Stimulated activated effector memory CD8-positive, alpha-beta T cell treated with anti-CD3 and anti-CD28 coated beads, Interleukin-12 subunit alpha, Interleukin-12 subunit beta, amount 100 ng/mL, for 72 hours (primary cell): ENCODE measurements at regions not wholly inside any gene's neighbourhood (a gene's known extent, or its start where the extent isn't known, plus 50 kb on each side); places are given as distances from the start of the nearest gene placed in this dataset.
A peak's percentile ranks its signal among the peaks of the same experiment; 100 is the strongest.

Experiments used
- ATAC-seq: fragments of 150-1000 bp; cut with Tn5 transposase; 2 replicates; pipeline ENCODE4 v1.10.0; 2021
- DNase-seq, 2 donors: peaks; one replicate each; pipeline ENCODE4 v3.0.0; 2021 to 2022; ENCODE audit warnings: low spot score in 2 of 2
- H3K27ac Mint-ChIP-seq: one replicate; pipeline ENCODE4 v1.8.0; 2022; ENCODE audit warnings: mild to moderate bottlenecking, mixed read lengths
- H3K36me3 Mint-ChIP-seq: one replicate; pipeline ENCODE4 v1.8.0; 2022; ENCODE audit warnings: mild to moderate bottlenecking, mixed read lengths
- H3K4me1 Mint-ChIP-seq: one replicate; pipeline ENCODE4 v1.8.0; 2022; ENCODE audit warnings: mixed read lengths
- H3K4me3 Mint-ChIP-seq: one replicate; pipeline ENCODE4 v1.8.0; 2022; ENCODE audit warnings: mild to moderate bottlenecking, mixed read lengths
- H3K9me3 Mint-ChIP-seq: one replicate; pipeline ENCODE4 v1.8.0; 2022; ENCODE audit warnings: mixed read lengths

DNA sequence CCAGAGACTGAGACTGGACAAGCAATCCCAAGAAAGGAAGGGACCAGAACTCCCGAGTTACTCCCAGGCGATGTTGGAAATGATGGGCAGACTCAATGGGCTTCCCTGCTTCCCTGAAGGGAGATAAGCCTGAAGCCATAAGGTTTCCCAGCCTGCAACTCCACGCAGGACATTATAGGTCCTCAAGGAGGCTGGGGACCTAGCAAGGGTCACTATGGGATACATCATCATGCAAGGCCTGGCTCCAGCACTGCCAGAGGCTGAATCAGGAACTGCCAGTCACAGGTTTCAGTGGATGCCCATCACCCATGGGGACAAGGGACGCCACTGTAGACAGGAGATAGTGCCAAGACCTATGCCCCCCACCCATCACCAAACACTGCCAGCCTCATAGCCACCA is 338.7 kb downstream of the IRS2 start:
- no peak overlapping the region for H3K27ac Mint-ChIP-seq
- H3K4me3 Mint-ChIP-seq = no peak overlapping the region
- peaks cover 7% of the 10 kb centered on the region for H3K9me3 Mint-ChIP-seq
- H3K4me1 Mint-ChIP-seq = no peaks in the 10 kb centered on the region
- no peaks in the 10 kb centered on the region for H3K36me3 Mint-ChIP-seq
- ATAC-seq (peak; percentile 45), DNase-seq (no peak)

DNA sequence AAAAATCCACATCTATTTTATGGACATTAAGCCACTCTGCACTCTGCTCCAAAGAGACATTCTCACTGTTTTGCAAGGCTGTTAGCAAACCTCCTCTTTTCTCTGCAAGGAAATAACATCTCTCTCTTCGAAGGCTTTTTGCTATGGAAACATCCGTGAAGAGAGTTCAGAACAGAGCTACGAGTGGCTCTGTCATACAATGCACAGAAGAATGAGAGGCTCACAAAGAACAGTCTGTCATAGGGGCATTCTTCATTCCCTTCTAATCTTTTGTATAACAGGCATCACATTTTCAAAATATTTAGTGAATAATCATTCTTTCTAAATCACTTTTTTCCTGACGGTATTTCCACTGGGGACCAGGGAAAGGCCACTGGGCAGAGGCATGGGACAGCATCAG is 346.1 kb downstream of the IRS2 start:
- Mint-ChIP-seq H3K27ac (no peak overlapping the region), H3K4me1 (no peaks in the 10 kb centered on the region), H3K9me3 (peaks cover 7% of the 10 kb centered on the region), H3K36me3 (no peaks in the 10 kb centered on the region), H3K4me3 (no peak overlapping the region)
- ATAC-seq = no peak
- DNase-seq = no peak

DNA sequence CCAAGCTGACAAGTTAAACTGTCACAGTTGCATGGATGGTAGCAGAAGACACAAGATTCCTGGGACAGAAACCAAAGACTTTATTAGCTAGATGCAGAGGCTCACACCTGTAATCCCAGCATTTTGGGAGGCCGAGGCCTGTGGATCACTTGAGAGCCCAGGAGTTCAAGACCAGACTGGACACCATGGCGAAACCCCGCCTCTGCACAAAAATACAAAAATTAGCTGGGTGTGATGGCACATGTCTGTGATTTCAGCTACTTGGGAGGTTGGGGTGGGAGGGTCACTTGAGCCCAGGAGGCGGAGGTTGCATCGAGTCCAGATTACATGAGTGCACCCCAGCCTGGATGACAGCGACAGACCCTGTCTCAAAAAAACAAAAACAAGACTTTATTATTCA is 346.6 kb downstream of the IRS2 start:
- Mint-ChIP-seq H3K4me1 (no peaks in the 10 kb centered on the region), H3K4me3 (no peak overlapping the region), H3K36me3 (no peaks in the 10 kb centered on the region), H3K27ac (no peak overlapping the region), H3K9me3 (peaks cover 7% of the 10 kb centered on the region)
- DNase-seq (no peak), ATAC-seq (no peak)

DNA sequence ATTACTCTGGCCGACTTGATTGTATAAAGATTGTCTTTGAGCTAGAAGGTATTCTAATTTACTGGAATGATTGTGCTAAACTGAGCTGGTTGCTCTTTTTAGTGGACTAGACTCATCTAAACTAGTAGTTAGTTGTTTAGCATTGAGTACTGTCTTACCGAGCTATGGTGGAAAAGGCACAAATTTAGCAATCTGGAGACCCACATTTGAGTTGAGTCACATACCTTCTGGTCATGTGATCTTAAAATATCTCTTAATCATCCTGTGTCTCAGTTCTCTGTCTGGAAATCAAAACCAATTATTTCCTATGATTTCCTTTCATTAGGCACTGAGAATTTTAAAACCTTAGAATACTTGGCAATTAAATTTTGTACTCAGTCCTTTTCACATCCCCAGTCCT is 349.5 kb downstream of the IRS2 start:
- no peaks in the 10 kb centered on the region for H3K4me1 Mint-ChIP-seq
- ATAC-seq = no peak
- H3K27ac Mint-ChIP-seq = no peak overlapping the region
- H3K36me3 Mint-ChIP-seq = no peaks in the 10 kb centered on the region
- H3K4me3 Mint-ChIP-seq = no peak overlapping the region
- DNase-seq = no peak
- H3K9me3 Mint-ChIP-seq = peaks cover 9% of the 10 kb centered on the region

DNA sequence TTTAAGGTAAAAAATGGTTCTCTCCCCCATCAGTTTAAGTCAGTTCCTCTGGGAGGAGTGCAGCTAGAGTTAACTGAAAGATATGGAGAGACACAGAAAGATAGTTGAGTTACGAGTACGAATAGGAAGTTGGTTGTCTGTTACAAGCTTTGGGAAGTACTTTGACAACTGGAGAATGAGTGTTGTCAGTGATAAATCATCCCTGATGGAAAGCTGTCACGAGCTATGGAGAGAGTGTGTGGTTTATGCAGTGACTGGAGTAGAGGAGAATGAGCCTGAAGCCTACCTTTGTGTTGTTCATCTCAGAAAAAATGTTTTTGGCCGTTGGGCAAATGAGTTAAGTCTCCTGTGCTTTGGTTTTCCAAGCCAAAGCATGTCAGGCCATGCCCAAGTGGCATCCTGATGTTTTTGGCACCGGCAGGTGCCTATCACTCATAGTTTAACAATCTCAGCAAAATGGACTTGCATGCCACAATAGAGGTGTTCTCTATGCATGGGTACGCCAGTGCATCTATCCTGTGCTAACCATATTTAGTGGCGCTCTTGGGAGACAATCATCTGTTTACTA is 350.2 kb downstream of the IRS2 start:
- peaks cover 9% of the 10 kb centered on the region for H3K9me3 Mint-ChIP-seq
- no peak overlapping the region for H3K27ac Mint-ChIP-seq
- DNase-seq (no peak), ATAC-seq (no peak)
- no peaks in the 10 kb centered on the region for H3K4me1 Mint-ChIP-seq
- H3K4me3 Mint-ChIP-seq = no peak overlapping the region
- no peaks in the 10 kb centered on the region for H3K36me3 Mint-ChIP-seq

DNA sequence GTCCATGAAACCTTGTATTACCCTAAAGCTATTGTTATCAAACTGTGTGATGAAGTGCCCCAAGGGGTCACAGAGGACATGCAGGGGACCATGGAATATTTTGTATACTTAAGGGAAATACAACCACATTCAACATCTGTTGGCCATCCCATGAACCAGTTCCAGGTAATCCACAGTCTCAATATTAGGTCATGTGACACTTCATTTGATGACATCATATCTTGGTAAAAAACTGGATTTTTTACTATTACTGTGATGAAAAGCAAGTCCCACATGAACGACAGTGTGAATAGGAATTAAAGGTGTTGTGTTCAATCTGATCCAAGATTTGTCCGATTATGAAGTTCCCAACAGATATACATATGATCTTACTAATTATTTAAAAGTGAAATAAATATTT is 355.2 kb downstream of the IRS2 start:
- DNase-seq (no peak), ATAC-seq (no peak)
- H3K27ac Mint-ChIP-seq = no peak overlapping the region
- no peaks in the 10 kb centered on the region for H3K4me1 Mint-ChIP-seq
- H3K36me3 Mint-ChIP-seq = no peaks in the 10 kb centered on the region
- H3K9me3 Mint-ChIP-seq = peaks cover 15% of the 10 kb centered on the region
- no peak overlapping the region for H3K4me3 Mint-ChIP-seq

DNA sequence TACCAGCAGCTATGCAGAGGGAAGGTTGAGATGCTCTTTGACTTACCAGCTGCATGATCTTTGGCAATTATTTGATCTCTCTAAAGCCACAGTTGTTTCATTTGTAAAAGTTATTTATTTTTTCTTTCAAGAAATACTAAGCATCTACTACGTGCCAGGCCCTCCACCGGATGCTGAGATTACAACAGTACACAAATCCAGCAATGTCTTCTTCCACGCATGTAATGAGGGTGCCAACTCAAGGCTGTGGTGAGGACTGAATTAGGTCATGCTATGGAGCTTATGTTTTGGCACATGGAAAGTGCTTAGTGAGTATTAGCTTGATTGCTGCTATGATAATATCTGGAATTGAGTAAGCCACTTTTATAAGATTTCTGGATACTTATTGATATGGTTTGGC is 358.2 kb downstream of the IRS2 start:
- Mint-ChIP-seq H3K9me3 (peaks cover 7% of the 10 kb centered on the region), H3K4me3 (no peak overlapping the region), H3K36me3 (no peaks in the 10 kb centered on the region), H3K4me1 (no peaks in the 10 kb centered on the region), H3K27ac (no peak overlapping the region)
- DNase-seq (no peak), ATAC-seq (no peak)

DNA sequence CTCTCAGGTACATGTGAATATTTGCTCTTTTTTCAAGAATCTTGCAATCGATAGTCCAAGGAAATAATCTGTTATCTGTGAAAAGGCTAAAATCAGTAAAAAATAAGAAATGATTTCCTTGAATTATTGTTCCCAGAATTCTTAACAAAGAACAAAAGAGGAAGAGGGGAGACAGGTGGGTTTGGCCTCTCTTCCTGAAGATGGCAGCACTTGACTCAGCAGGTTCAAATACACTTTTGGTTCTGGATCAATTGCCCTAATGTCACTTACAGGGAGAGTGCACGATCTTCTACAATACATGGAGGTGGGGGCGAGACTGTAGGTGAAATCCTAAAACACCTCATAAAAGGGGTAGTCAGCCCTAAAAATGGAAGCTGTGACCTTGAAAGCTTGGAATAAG is 358.7 kb downstream of the IRS2 start:
- H3K27ac Mint-ChIP-seq = no peak overlapping the region
- no peak for ATAC-seq
- no peak overlapping the region for H3K4me3 Mint-ChIP-seq
- no peaks in the 10 kb centered on the region for H3K4me1 Mint-ChIP-seq
- peaks cover 6% of the 10 kb centered on the region for H3K9me3 Mint-ChIP-seq
- DNase-seq = no peak
- H3K36me3 Mint-ChIP-seq = no peaks in the 10 kb centered on the region

DNA sequence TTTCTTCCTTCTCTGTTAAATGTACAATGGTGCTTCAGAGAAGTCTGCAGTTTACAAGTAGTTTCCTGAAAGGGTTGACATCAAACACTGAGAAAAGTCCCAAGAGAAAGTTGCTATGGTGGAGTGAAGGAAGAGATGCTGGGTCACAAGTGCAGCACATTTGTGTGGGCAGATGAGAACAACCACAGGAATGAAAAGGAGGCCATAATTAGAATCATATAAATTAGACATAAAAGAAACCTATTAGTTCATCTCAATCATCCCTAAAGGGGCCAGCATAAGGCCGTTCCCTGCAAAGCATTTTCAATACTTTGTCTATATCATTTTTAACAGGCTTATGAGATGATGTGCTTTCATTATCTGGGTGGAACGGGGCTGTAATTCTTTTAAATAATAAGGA is 359.2 kb downstream of the IRS2 start:
- no peak for ATAC-seq
- Mint-ChIP-seq H3K27ac (no peak overlapping the region), H3K4me3 (no peak overlapping the region)

DNA sequence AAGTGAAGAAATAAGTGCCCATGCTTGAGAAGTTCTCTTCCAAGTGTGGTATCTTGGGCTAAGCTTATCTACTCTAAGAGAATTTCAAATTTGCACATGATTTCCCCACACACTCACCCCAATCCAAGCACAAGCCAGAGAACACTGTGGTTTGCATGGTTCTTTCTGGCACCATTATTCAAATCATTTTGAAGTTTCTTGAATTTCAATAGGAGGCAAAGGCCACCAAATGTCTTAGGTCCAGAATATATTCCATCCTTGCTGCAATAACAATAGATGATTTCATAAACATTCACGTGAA is 359.7 kb downstream of the IRS2 start:
- Mint-ChIP-seq H3K9me3 (peaks cover 8% of the 10 kb centered on the region), H3K36me3 (no peaks in the 10 kb centered on the region), H3K4me1 (no peaks in the 10 kb centered on the region), H3K4me3 (no peak overlapping the region), H3K27ac (no peak overlapping the region)
- DNase-seq = no peak
- ATAC-seq = no peak

More for the DNA sequence above, 359.2 kb downstream of the IRS2 start:
- Mint-ChIP-seq H3K9me3 (peaks cover 8% of the 10 kb centered on the region), H3K36me3 (no peaks in the 10 kb centered on the region), H3K4me1 (no peaks in the 10 kb centered on the region)
- DNase-seq = no peak

DNA sequence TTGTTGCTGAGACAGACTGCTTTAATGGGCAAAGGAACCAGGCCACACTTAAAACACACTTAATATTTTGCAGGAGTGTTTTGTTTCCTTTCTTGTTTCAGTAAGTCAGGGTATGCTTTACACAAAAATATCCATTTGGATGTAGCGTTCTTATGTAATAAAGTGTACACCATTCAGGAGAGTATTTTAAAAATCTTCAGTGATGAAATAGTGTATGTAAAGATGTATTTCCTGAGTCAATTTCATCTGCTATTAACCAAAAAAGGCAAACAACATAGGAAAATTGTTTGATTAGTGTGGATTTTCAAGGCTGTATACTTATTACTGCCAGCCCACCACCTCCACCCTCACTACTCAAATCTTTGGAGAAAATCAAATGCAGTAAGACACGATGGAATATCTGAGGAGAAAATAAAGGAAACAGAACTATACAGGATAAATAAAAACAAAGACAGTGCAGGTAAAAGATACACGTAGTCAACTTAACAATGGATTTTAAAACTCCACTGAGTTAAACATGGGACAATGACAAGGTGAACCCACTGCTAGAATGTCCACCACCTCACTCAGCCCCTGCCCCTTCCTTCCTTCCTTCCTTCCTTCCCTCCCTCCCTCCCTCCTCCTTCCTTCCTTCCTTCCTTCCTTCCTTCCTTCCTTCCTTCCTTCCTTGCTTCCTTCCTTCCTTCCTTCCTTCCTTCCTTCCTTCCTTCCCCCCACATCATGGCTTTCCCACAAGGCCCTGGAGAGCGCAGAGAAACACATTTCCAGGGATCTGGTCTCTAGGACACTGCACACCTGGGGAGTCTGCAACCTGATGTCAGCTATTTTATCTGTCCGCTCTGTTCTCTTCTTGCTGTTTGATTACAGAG is 360.3 kb downstream of the IRS2 start:
- H3K4me3 Mint-ChIP-seq = no peak overlapping the region
- peaks cover 8% of the 10 kb centered on the region for H3K9me3 Mint-ChIP-seq
- H3K27ac Mint-ChIP-seq = no peak overlapping the region
- no peaks in the 10 kb centered on the region for H3K36me3 Mint-ChIP-seq
- DNase-seq = no peak
- no peak for ATAC-seq
- no peaks in the 10 kb centered on the region for H3K4me1 Mint-ChIP-seq

DNA sequence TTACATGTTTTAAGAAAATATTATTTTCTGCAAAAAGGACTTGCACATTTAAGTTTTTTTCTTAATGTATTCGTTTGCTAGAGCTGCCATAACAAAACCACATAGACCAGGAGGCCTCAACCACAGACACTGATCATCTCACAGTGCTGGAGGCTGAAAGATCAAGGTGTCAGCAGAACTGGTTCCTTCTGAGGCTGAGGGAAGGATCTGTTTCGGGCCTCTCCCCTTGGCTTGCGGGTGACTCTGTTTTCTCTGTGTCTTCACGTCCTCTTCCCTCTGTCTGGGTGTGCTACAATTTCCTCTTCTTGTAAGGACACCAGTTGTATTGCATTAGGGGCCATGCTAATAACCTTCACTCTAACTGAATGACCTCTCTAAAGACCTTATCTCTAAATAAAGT is 364.2 kb downstream of the IRS2 start:
- Mint-ChIP-seq H3K9me3 (peaks cover 6% of the 10 kb centered on the region), H3K27ac (no peak overlapping the region), H3K36me3 (no peaks in the 10 kb centered on the region), H3K4me3 (no peak overlapping the region), H3K4me1 (no peaks in the 10 kb centered on the region)
- ATAC-seq (no peak), DNase-seq (no peak)

DNA sequence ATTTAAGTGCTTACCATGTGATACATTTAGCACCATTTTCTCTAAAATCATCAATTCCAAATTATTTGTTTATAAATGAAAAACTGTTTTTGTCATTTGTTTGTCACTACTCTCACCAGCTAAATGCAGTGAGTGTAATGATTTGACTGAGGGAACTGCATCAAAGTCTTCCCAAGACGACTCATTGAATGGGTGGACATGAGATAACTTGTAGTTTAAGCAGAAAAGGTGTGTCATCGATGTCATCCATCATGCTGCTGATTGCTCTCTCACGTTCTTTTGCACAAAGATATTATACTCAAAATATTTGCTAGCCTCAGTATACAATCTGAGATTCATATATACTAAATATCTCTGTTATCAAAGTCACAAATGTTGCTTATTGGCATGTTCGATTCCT is 366.5 kb downstream of the IRS2 start:
- ATAC-seq (no peak), DNase-seq (no peak)
- Mint-ChIP-seq H3K4me1 (no peaks in the 10 kb centered on the region), H3K27ac (no peak overlapping the region), H3K36me3 (no peaks in the 10 kb centered on the region), H3K4me3 (no peak overlapping the region), H3K9me3 (peaks cover 8% of the 10 kb centered on the region)

DNA sequence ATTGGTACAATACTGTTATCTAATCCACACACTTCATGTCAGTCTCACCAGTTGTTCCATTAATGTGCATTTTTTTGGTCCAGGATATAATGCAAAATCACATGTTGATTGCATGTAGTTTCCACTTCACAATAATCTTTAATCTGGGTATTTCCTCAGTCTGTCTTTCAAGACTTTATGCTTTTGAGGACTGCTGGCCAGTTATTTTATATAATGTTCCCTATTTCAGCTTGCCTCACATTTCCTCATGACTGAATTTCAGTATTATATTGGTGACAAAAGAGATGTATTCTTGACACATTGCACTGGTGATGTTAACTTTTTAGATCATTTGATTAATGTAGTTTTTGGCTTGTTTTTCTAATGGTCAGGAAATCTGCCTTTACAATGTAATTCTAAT is 368.3 kb downstream of the IRS2 start:
- DNase-seq (no peak), ATAC-seq (no peak)
- peaks cover 8% of the 10 kb centered on the region for H3K9me3 Mint-ChIP-seq
- no peaks in the 10 kb centered on the region for H3K36me3 Mint-ChIP-seq
- H3K4me3 Mint-ChIP-seq = no peak overlapping the region
- no peaks in the 10 kb centered on the region for H3K4me1 Mint-ChIP-seq
- no peak overlapping the region for H3K27ac Mint-ChIP-seq

DNA sequence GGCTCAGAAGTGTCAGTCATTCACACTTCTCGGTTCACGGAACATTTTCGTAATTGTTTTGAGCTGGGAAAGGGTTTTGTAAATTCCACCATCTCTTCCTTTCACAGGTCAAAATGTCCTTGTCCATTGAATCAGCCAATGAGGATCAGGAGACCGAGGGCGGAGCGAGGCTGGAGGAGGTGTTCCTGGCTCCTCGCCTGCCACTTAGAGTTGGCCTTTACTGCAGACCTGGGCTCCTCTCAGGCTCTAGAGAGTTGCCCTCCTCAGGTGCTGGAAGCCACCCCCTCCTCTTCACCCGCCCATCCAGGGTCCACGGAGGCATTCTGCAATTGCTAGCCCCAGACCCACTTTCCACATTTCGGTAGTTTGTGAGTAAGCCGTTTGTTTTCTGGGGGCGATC is 370.4 kb downstream of the IRS2 start:
- Mint-ChIP-seq H3K9me3 (peaks cover 5% of the 10 kb centered on the region), H3K27ac (no peak overlapping the region), H3K4me3 (no peak overlapping the region), H3K36me3 (no peaks in the 10 kb centered on the region), H3K4me1 (no peaks in the 10 kb centered on the region)
- ATAC-seq (no peak), DNase-seq (no peak)

DNA sequence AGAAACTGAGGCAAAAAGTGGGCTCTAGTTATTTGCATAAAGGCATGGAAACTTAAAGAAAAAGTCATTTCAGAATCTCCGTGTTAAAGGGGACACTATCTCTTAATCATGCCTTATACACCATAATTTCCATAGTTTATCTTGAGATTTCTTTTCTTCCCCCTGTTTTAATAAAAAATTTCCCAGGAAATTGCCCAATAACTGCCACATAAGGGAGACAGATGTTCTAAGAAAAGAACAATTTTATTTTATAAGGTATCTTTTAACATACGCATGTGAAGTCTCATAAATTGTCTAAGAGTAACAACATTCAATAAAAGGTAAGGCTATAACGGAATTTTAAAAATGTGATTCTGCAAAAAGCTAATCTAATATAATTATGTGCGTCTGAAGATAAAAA is 371.3 kb downstream of the IRS2 start:
- no peak overlapping the region for H3K27ac Mint-ChIP-seq
- no peak overlapping the region for H3K4me3 Mint-ChIP-seq
- peaks cover 5% of the 10 kb centered on the region for H3K9me3 Mint-ChIP-seq
- ATAC-seq (no peak), DNase-seq (no peak)
- no peaks in the 10 kb centered on the region for H3K36me3 Mint-ChIP-seq
- no peaks in the 10 kb centered on the region for H3K4me1 Mint-ChIP-seq
